HepG2 (cell line): ENCODE measurements at regions not wholly inside any gene's neighbourhood (a gene's known extent, or its start where the extent isn't known, plus 50 kb on each side); places are given as distances from the start of the nearest gene placed in this dataset.

ENCODE experiments used
- ATAC-seq: fragments of 200-7000 bp; cut with Tn5 transposase; 3 replicates; pipeline ENCODE4 v1.9.1; 2020; ENCODE audit warnings: mild to moderate bottlenecking, moderate library complexity
- BruUV-seq: library from RNA; stranded (reverse); fragments of 400-500 nt; replicated peaks from 2 replicates; lab custom pipeline; 2021; lab: Mats Ljungman, UMichigan
- CTCF ChIA-PET: fragments of 300-600 bp; formaldehyde crosslinking; extraction: SDS; loops from one replicate; lab custom pipeline; 2021; ENCODE audit warnings: low total read pairs, inconsistent platforms, low intra/inter-chr PET ratio; lab: Yijun Ruan, JAX
- POLR2A ChIA-PET: fragments of 350-600 bp; sonication (Branson Sonifier 250); formaldehyde crosslinking; loops from one replicate; lab custom pipeline; 2020; ENCODE audit warnings: antibody characterized with exemption, inconsistent platforms; lab: Yijun Ruan, JAX
- DNase-seq: peaks from one replicate; pipeline ENCODE4 v3.0.0-alpha.2; 2015; ENCODE audit warnings: low spot score
- FAIRE-seq: peaks from 3 replicates; lab custom pipeline; 2011; peaks lifted over from hg19 to GRCh38; lab: Jason Lieb, UNC
- H2AFZ ChIP-seq: one replicate; pipeline ENCODE4 v1.6.1; 2011; ENCODE audit warnings: low read length, inconsistent platforms
- H3K27ac ChIP-seq: fragments of 300-600 bp; 3 replicates; pipeline ENCODE4 v1.8.0; 2011; ENCODE audit warnings: mixed run types, mild to moderate bottlenecking, mixed read lengths, low read length, inconsistent platforms; ENCODE audit not compliant: insufficient read depth; ENCODE audit errors: extremely low read length
- H3K27me3 ChIP-seq, 2 experiments: fragments of 200-600 bp in 1 of 2; 2 replicates in 1 of 2; 3 replicates in 1 of 2; pipeline versions ENCODE4 v1.6.0 to v1.8.0; 2011; ENCODE audit warnings: low read length in 2 of 2, mild to moderate bottlenecking in 2 of 2, moderate library complexity in 2 of 2, inconsistent platforms in 1 of 2; ENCODE audit not compliant: insufficient read depth in 2 of 2, control insufficient read depth in 1 of 2
- H3K36me3 ChIP-seq, 2 experiments: fragments of 200-600 bp in 1 of 2; replicated peaks in 1 of 2; 2 replicates in 1 of 2; 3 replicates in 1 of 2; pipeline versions ENCODE4 v1.5.1 to v1.8.0; 2011; ENCODE audit warnings: low read length in 2 of 2, inconsistent platforms in 1 of 2; ENCODE audit not compliant: insufficient read depth in 2 of 2, control insufficient read depth in 1 of 2
- H3K4me1 ChIP-seq: 2 replicates; pipeline ENCODE4 v1.5.1; 2012; ENCODE audit warnings: low read length, inconsistent platforms; ENCODE audit not compliant: insufficient read depth
- H3K4me2 ChIP-seq: 2 replicates; pipeline ENCODE4 v1.6.0; 2011; ENCODE audit warnings: low read depth, low read length, inconsistent platforms
- H3K4me3 ChIP-seq, 3 experiments: fragments of 200-600 bp in 1 of 3; sonication (generic), shearing (Covaris generic) in 1 of 3; replicated peaks in 1 of 3; 2 replicates each; pipeline ENCODE4 v1.5.1; 2011 to 2016; ENCODE audit warnings: low read length in 3 of 3, inconsistent platforms in 2 of 3, low read depth in 2 of 3, mild to moderate bottlenecking in 2 of 3, control low read depth in 1 of 3, mixed read lengths in 1 of 3; ENCODE audit not compliant: insufficient read depth in 1 of 3
- H3K79me2 ChIP-seq: one replicate; pipeline ENCODE4 v1.6.1; 2011; ENCODE audit warnings: low read length, inconsistent platforms; ENCODE audit not compliant: insufficient read depth
- H3K9ac ChIP-seq: 2 replicates; pipeline ENCODE4 v1.6.0; 2011; ENCODE audit warnings: mild to moderate bottlenecking, low read depth, low read length, inconsistent platforms; ENCODE audit not compliant: insufficient read depth
- H3K9me3 ChIP-seq: 2 replicates; pipeline ENCODE4 v1.5.1; 2012; ENCODE audit warnings: mild to moderate bottlenecking, low read length
- H4K20me1 ChIP-seq: 2 replicates; pipeline ENCODE4 v1.6.0; 2011; ENCODE audit warnings: inconsistent platforms, mild to moderate bottlenecking, low read length, moderate library complexity; ENCODE audit not compliant: insufficient read depth
- GPN1 ChIP-seq: sonication (generic); formaldehyde crosslinking; IDR thresholded peaks from 2 replicates; pipeline ENCODE4 v1.5.1; 2020; ENCODE audit warnings: missing genetic modification reagents, borderline replicate concordance
- ISX ChIP-seq: sonication (generic); formaldehyde crosslinking; conservative IDR thresholded peaks from 2 replicates; pipeline ENCODE4 v1.5.0; 2020; ENCODE audit warnings: missing genetic modification reagents
- MIXL1 ChIP-seq: IDR thresholded peaks from 2 replicates; pipeline ENCODE4 v1.6.1; 2016
- RBM39 ChIP-seq: fragments of 200-400 bp; formaldehyde crosslinking; IDR thresholded peaks from one replicate; pipeline ENCODE4 v1.6.1; 2018; ENCODE audit warnings: antibody characterized with exemption, mild to moderate bottlenecking, low read depth, low read length; ENCODE audit not compliant: poor library complexity, severe bottlenecking
- SPEN ChIP-seq: sonication (generic); formaldehyde crosslinking; IDR thresholded peaks from 2 replicates; pipeline ENCODE4 v1.5.1; 2020; ENCODE audit warnings: low read depth, mild to moderate bottlenecking, missing genetic modification reagents
- THAP7 ChIP-seq: sonication (generic); formaldehyde crosslinking; IDR thresholded peaks from 2 replicates; pipeline ENCODE4 v1.8.1; 2023; ENCODE audit warnings: mild to moderate bottlenecking, missing genetic modification reagents
- YEATS4 ChIP-seq: sonication (generic); formaldehyde crosslinking; IDR thresholded peaks from 2 replicates; pipeline ENCODE4 v1.4.0; 2020; ENCODE audit warnings: missing genetic modification reagents, borderline replicate concordance
- ZBTB21 ChIP-seq: sonication (generic); formaldehyde crosslinking; IDR thresholded peaks from 2 replicates; pipeline ENCODE4 v1.4.0; 2020; ENCODE audit warnings: missing genetic modification reagents
- ZNF329 ChIP-seq: sonication (generic); formaldehyde crosslinking; IDR thresholded peaks from 2 replicates; pipeline ENCODE4 v1.9.0; 2021; ENCODE audit warnings: low read depth, mild to moderate bottlenecking, missing genetic modification reagents
- ZNF691 ChIP-seq: sonication (generic); formaldehyde crosslinking; IDR thresholded peaks from 2 replicates; pipeline ENCODE4 v1.4.0; 2020; ENCODE audit warnings: missing genetic modification reagents, low read depth, mild to moderate bottlenecking, borderline replicate concordance
- ZNF773 ChIP-seq: sonication (generic); formaldehyde crosslinking; IDR thresholded peaks from 2 replicates; pipeline ENCODE4 v1.4.0; 2020; ENCODE audit warnings: missing genetic modification reagents, borderline replicate concordance
- WGBS: methylation state at CpG from one replicate; pipeline ENCODE4 v1.1.6; 2017; ENCODE audit warnings: low lambda C conversion rate; 5-methylcytosine and 5-hydroxymethylcytosine counted together
- in situ Hi-C: cut with HindIII; loops from 2 replicates; pipeline ENCODE4 v1.10.0; 2017; ENCODE audit warnings: low pct_unique_long_range_greater_than_20kb; ENCODE audit not compliant: extremely low pct_ligation_motif_present
- intact Hi-C: fragments of 100-400 bp; cut with micrococcal nuclease; formaldehyde crosslinking; loops from one replicate; pipeline ENCODE4 v1.10.0; 2022; ENCODE audit not compliant: unreplicated experiment
- TF ChIP-seq, protein P1 (sequence below): sonication (generic); formaldehyde crosslinking; IDR thresholded peaks from 2 replicates; pipeline ENCODE4 v1.4.0; 2020; ENCODE audit warnings: missing genetic modification reagents

GRCh38 chr4:42327323-42327722 is 70.0 kb upstream of the SHISA3 start:
- H3K4me2 ChIP-seq, result no peak overlapping the region
- TF ChIP-seq THAP7 (CRISPR knock-in tag) (no peak), ZBTB21 (no peak), RBM39 (no peak), GPN1 (CRISPR knock-in tag) (no peak), ISX (CRISPR knock-in tag) (no peak), SPEN (CRISPR knock-in tag) (no peak), ZNF691 (no peak), ZNF329 (CRISPR knock-in tag) (no peak), MIXL1 (CRISPR knock-in tag) (no peak), ZNF773 (no peak), YEATS4 (CRISPR knock-in tag) (no peak)
- TF ChIP-seq, protein P1, sequence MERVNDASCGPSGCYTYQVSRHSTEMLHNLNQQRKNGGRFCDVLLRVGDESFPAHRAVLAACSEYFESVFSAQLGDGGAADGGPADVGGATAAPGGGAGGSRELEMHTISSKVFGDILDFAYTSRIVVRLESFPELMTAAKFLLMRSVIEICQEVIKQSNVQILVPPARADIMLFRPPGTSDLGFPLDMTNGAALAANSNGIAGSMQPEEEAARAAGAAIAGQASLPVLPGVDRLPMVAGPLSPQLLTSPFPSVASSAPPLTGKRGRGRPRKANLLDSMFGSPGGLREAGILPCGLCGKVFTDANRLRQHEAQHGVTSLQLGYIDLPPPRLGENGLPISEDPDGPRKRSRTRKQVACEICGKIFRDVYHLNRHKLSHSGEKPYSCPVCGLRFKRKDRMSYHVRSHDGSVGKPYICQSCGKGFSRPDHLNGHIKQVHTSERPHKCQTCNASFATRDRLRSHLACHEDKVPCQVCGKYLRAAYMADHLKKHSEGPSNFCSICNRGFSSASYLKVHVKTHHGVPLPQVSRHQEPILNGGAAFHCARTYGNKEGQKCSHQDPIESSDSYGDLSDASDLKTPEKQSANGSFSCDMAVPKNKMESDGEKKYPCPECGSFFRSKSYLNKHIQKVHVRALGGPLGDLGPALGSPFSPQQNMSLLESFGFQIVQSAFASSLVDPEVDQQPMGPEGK (CRISPR knock-in tag), result no peak
- TF ChIP-seq, all 625 proteins: peak for 0
- ChIA-PET POLR2A (no interaction called here), CTCF (no interaction called here)
- Histone ChIP-seq H3K36me3 (no peaks in the 10 kb centered on the region), H4K20me1 (no peaks in the 10 kb centered on the region), H3K4me1 (no peaks in the 10 kb centered on the region), H3K9ac (no peak overlapping the region), H3K9me3 (no peaks in the 10 kb centered on the region), H3K4me3 (no peak overlapping the region), H3K27ac (no peak overlapping the region), H2AFZ (no peak overlapping the region), H3K79me2 (no peaks in the 10 kb centered on the region), H3K27me3 (no peaks in the 10 kb centered on the region; a peak in 1 of 5 replicates)
- in situ Hi-C loops, result no loop called here
- WGBS, result no CpG with 5 or more reads among the region's 4 CpGs
- DNase-seq (no peak), FAIRE-seq (no peak), ATAC-seq (no peak)
- BruUV-seq, result no TSS peak
- intact Hi-C loops, result no loop called here
